Neural progenitor cell (in vitro differentiated cells): ENCODE measurements at regions not wholly inside any gene's neighbourhood (a gene's known extent, or its start where the extent isn't known, plus 50 kb on each side); places are given as distances from the start of the nearest gene placed in this dataset.

ENCODE experiments used
- DNase-seq: peaks from one replicate; pipeline ENCODE4 v3.0.0-alpha.2; 2016; ENCODE audit warnings: low spot score
- H2AFZ ChIP-seq: fragments of 200-600 bp; sonication (generic); replicated peaks from 2 replicates; pipeline ENCODE4 v1.6.1; 2016; ENCODE audit warnings: antibody characterized with exemption
- H3F3A ChIP-seq: fragments of 200-600 bp; sonication (generic); 2 replicates; pipeline ENCODE4 v1.6.1; 2016; ENCODE audit warnings: antibody characterized with exemption, low read depth
- H3K27ac ChIP-seq: fragments of 200-600 bp; sonication (generic); 2 replicates; pipeline ENCODE4 v1.5.1; 2016; ENCODE audit warnings: mild to moderate bottlenecking
- H3K27me3 ChIP-seq: fragments of 200-600 bp; sonication (generic); 2 replicates; pipeline ENCODE4 v1.6.1; 2016; ENCODE audit warnings: mild to moderate bottlenecking, moderate library complexity
- H3K36me3 ChIP-seq: fragments of 200-600 bp; sonication (generic); 2 replicates; pipeline ENCODE4 v1.5.1; 2016
- H3K4me1 ChIP-seq: fragments of 200-600 bp; sonication (generic); 2 replicates; pipeline ENCODE4 v1.6.1; 2016; ENCODE audit warnings: mixed run types
- H3K4me2 ChIP-seq: fragments of 200-600 bp; sonication (generic); 2 replicates; pipeline ENCODE4 v1.6.1; 2016
- H3K4me3 ChIP-seq: fragments of 200-600 bp; sonication (generic); 2 replicates; pipeline ENCODE4 v1.5.1; 2016
- H3K79me2 ChIP-seq: fragments of 200-600 bp; sonication (generic); 2 replicates; pipeline ENCODE4 v1.6.1; 2016; ENCODE audit warnings: low read depth
- H3K9ac ChIP-seq: fragments of 200-600 bp; sonication (generic); 2 replicates; pipeline ENCODE4 v1.6.1; 2016
- H3K9me3 ChIP-seq: fragments of 200-600 bp; sonication (generic); 2 replicates; pipeline ENCODE4 v1.5.1; 2016; ENCODE audit warnings: low read depth
- H4K20me1 ChIP-seq: fragments of 200-600 bp; sonication (generic); 2 replicates; pipeline ENCODE4 v1.6.1; 2016; ENCODE audit warnings: low read depth
- H3K27ac Mint-ChIP-seq: 3 replicates; pipeline ENCODE4 v1.8.0; 2021; ENCODE audit warnings: mixed read lengths
- H3K27me3 Mint-ChIP-seq: 2 replicates; pipeline ENCODE4 v1.8.0; 2022; ENCODE audit warnings: low read depth, mild to moderate bottlenecking, inconsistent platforms, moderate library complexity, mixed read lengths; ENCODE audit not compliant: insufficient read depth
- H3K36me3 Mint-ChIP-seq: 3 replicates; pipeline ENCODE4 v1.8.0; 2021; ENCODE audit warnings: mixed read lengths
- H3K4me1 Mint-ChIP-seq: 3 replicates; pipeline ENCODE4 v1.8.0; 2021; ENCODE audit warnings: mixed read lengths
- H3K4me3 Mint-ChIP-seq: 3 replicates; pipeline ENCODE4 v1.8.0; 2021; ENCODE audit warnings: mild to moderate bottlenecking, moderate library complexity, mixed read lengths
- H3K9me3 Mint-ChIP-seq: 3 replicates; pipeline ENCODE4 v1.8.0; 2020; ENCODE audit warnings: mixed read lengths
- EZH2 ChIP-seq: fragments of 200-600 bp; sonication (generic); IDR thresholded peaks from 2 replicates; pipeline ENCODE4 v1.6.1; 2017; ENCODE audit warnings: antibody characterized with exemption, mild to moderate bottlenecking, moderate library complexity
- EZH2phosphoT487 ChIP-seq: fragments of 200-600 bp; sonication (generic); IDR thresholded peaks from 2 replicates; pipeline ENCODE4 v1.6.1; 2017; ENCODE audit warnings: antibody characterized with exemption
- TF ChIP-seq, protein P1 (sequence below): fragments of 200-600 bp; sonication (generic); IDR thresholded peaks from 2 replicates; pipeline ENCODE4 v1.5.1; 2017; ENCODE audit warnings: antibody characterized with exemption, mild to moderate bottlenecking

DNA sequence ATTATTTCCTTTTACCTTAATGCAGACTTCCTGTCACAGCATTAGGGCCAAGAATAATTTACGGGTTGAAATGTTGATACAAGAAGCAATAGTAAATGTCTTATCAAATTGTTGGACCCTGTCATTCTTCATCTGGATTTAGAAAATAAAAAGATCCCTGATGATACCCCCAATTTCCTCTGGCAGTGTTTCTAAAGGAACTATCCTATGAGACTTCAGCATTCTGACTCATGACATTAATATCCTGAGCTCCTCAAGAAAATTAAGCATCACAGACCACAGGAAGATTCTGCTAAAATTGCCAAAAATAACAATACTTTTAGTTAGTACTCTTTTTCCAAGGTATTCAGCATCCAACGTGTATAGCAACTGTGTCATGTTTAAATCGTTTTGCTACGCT is 490.5 kb upstream of the ANKRD30A start:
- no peaks in the 10 kb centered on the region for H3K79me2 ChIP-seq
- H3K27ac Mint-ChIP-seq = no peak overlapping the region
- no peaks in the 10 kb centered on the region for H3K9me3 Mint-ChIP-seq
- no peaks in the 10 kb centered on the region for H3K27me3 Mint-ChIP-seq
- no peaks in the 10 kb centered on the region for H3K9me3 ChIP-seq
- H3K4me1 ChIP-seq = no peaks in the 10 kb centered on the region
- TF ChIP-seq, protein P1, sequence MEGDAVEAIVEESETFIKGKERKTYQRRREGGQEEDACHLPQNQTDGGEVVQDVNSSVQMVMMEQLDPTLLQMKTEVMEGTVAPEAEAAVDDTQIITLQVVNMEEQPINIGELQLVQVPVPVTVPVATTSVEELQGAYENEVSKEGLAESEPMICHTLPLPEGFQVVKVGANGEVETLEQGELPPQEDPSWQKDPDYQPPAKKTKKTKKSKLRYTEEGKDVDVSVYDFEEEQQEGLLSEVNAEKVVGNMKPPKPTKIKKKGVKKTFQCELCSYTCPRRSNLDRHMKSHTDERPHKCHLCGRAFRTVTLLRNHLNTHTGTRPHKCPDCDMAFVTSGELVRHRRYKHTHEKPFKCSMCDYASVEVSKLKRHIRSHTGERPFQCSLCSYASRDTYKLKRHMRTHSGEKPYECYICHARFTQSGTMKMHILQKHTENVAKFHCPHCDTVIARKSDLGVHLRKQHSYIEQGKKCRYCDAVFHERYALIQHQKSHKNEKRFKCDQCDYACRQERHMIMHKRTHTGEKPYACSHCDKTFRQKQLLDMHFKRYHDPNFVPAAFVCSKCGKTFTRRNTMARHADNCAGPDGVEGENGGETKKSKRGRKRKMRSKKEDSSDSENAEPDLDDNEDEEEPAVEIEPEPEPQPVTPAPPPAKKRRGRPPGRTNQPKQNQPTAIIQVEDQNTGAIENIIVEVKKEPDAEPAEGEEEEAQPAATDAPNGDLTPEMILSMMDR = no peak
- TF ChIP-seq EZH2 (no peak), EZH2phosphoT487 (no peak)
- H3F3A ChIP-seq = no peaks in the 10 kb centered on the region
- H3K4me3 ChIP-seq = no peak overlapping the region
- no peaks in the 10 kb centered on the region for H3K27me3 ChIP-seq
- DNase-seq = no peak
- no peak overlapping the region for H2AFZ ChIP-seq
- H3K4me3 Mint-ChIP-seq = no peak overlapping the region
- H3K27ac ChIP-seq = no peak overlapping the region
- no peaks in the 10 kb centered on the region for H4K20me1 ChIP-seq
- H3K36me3 ChIP-seq = no peaks in the 10 kb centered on the region
- no peaks in the 10 kb centered on the region for H3K36me3 Mint-ChIP-seq
- no peak overlapping the region for H3K9ac ChIP-seq
- no peaks in the 10 kb centered on the region for H3K4me1 Mint-ChIP-seq
- no peak overlapping the region for H3K4me2 ChIP-seq

DNA sequence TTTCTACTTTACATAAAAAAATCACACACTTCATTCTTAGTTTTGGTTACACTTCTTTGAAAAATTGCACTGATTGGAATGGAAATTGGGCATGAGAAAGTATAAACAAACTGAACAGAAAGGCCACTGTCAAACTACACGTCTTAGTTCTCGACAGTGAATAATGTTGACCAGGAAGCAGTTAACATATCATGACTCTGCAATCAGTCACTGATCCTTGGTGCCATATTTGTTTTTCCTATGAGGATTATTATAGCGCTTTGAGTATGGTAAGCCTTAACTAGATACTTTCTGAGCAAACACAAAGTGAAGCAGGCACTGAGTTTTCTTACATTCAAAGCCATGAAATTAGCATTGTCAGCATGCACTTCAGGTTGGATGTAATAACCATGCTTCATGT is 495.1 kb upstream of the ANKRD30A start:
- no peaks in the 10 kb centered on the region for H3K9me3 ChIP-seq
- no peak overlapping the region for H3K9ac ChIP-seq
- TF ChIP-seq EZH2phosphoT487 = no peak
- no peak for TF ChIP-seq EZH2

DNA sequence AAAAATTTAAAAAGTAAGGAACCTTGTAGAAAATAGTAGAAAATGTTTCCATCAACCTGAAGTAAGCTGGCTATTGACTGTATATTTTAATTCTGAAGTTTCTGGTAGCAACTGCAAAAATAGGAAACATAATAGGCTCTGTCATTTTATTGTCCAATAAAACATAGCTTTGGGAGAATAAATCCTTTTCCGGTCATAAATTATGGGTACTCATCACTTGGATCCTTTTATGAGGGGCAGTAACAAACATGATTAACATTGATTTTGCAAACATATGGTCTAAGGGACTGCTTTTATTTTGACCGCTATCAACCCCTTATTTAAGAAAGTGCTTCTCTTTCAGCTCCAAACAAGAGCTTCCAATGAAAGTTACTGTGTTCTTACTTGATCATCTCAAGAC is 495.9 kb upstream of the ANKRD30A start:
- Mint-ChIP-seq H3K4me3 (no peak overlapping the region), H3K27me3 (no peaks in the 10 kb centered on the region), H3K9me3 (no peaks in the 10 kb centered on the region), H3K27ac (no peak overlapping the region), H3K4me1 (peaks cover 5% of the 10 kb centered on the region), H3K36me3 (no peaks in the 10 kb centered on the region)
- Histone ChIP-seq H3K4me3 (no peak overlapping the region), H3K36me3 (no peaks in the 10 kb centered on the region), H3K79me2 (no peaks in the 10 kb centered on the region), H4K20me1 (no peaks in the 10 kb centered on the region), H2AFZ (no peak overlapping the region), H3K27ac (no peak overlapping the region), H3K27me3 (no peaks in the 10 kb centered on the region), H3K4me2 (no peak overlapping the region), H3F3A (no peaks in the 10 kb centered on the region), H3K4me1 (no peaks in the 10 kb centered on the region), H3K9me3 (no peaks in the 10 kb centered on the region), H3K9ac (no peak overlapping the region)
- DNase-seq = no peak
- TF ChIP-seq EZH2 (no peak), EZH2phosphoT487 (no peak)
- TF ChIP-seq, protein P1 = no peak

More for the DNA sequence above, 495.1 kb upstream of the ANKRD30A start:
- no peak overlapping the region for H3K4me3 Mint-ChIP-seq
- no peaks in the 10 kb centered on the region for H3K36me3 ChIP-seq
- H3K4me2 ChIP-seq = no peak overlapping the region
- H2AFZ ChIP-seq = no peak overlapping the region
- H4K20me1 ChIP-seq = no peaks in the 10 kb centered on the region
- no peaks in the 10 kb centered on the region for H3K79me2 ChIP-seq
- no peaks in the 10 kb centered on the region for H3F3A ChIP-seq
- no peak for DNase-seq
- no peaks in the 10 kb centered on the region for H3K36me3 Mint-ChIP-seq
- no peaks in the 10 kb centered on the region for H3K27me3 Mint-ChIP-seq
- H3K4me3 ChIP-seq = no peak overlapping the region
- peaks cover 5% of the 10 kb centered on the region for H3K4me1 Mint-ChIP-seq
- no peaks in the 10 kb centered on the region for H3K9me3 Mint-ChIP-seq
- no peaks in the 10 kb centered on the region for H3K4me1 ChIP-seq
- H3K27ac Mint-ChIP-seq = no peak overlapping the region
- H3K27ac ChIP-seq = no peak overlapping the region
- no peaks in the 10 kb centered on the region for H3K27me3 ChIP-seq

DNA sequence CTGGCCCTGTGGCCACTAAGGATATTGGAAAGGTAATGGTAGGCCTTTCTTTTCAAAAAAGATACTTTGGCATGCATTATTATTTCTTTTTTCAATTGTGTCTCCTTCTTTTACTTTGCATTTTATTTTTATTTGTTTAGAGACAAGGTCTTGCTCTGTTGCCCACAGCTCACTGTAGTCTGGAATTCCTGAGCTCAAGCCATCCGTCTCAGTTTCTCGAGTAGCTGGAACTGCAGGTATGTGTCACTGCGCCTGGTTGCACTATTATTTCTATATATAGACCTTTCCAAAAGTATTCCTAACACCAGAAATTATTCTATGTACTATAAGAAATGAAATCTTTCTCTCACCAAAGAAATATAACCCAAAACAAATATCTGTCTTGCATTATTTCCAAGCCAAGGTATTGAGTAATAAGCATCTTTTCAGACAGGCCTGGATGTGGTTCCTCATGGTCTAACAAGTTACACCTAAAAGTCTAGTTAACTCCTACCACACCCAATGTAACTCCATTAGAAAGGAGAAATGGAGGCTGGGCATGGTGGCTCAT is 500.8 kb upstream of the ANKRD30A start:
- Histone ChIP-seq H3F3A (no peaks in the 10 kb centered on the region), H3K4me1 (no peaks in the 10 kb centered on the region), H3K9ac (no peak overlapping the region), H3K36me3 (no peaks in the 10 kb centered on the region), H3K4me3 (no peak overlapping the region), H3K79me2 (no peaks in the 10 kb centered on the region), H2AFZ (no peak overlapping the region), H4K20me1 (no peaks in the 10 kb centered on the region), H3K27ac (no peak overlapping the region), H3K9me3 (no peaks in the 10 kb centered on the region), H3K27me3 (no peaks in the 10 kb centered on the region), H3K4me2 (no peak overlapping the region)
- TF ChIP-seq EZH2phosphoT487 (no peak), EZH2 (no peak)
- TF ChIP-seq, protein P1 = no peak
- Mint-ChIP-seq H3K9me3 (peaks cover 9% of the 10 kb centered on the region), H3K27ac (no peak overlapping the region), H3K4me1 (peaks cover 5% of the 10 kb centered on the region), H3K27me3 (peaks cover 2% of the 10 kb centered on the region), H3K36me3 (no peaks in the 10 kb centered on the region), H3K4me3 (no peak overlapping the region)
- DNase-seq = no peak
